ENCODE measurements at regions not wholly inside any gene's neighbourhood (a gene's known extent, or its start where the extent isn't known, plus 50 kb on each side); places are given as distances from the start of the nearest gene placed in this dataset.

- TF ChIP-seq CTCF (conservative IDR thresholded peaks at IDR 0.05; ENCODE audit: low read length): no peak
- TF ChIP-seq EZH2phosphoT487 (IDR thresholded peaks at IDR 0.05; ENCODE audit: borderline replicate concordance): no peak
Measured at GRCh38 chr11:109275931-109276330, 146.1 kb upstream of the C11orf87 start.
